Mammary epithelial cell (primary cell): ENCODE measurements at regions not wholly inside any gene's neighbourhood (a gene's known extent, or its start where the extent isn't known, plus 50 kb on each side); places are given as distances from the start of the nearest gene placed in this dataset.

ENCODE experiments used
- CTCF ChIP-seq, 2 donors: IDR thresholded peaks in 1 of 2; conservative IDR thresholded peaks in 1 of 2; 2 replicates each; pipeline ENCODE4 v1.5.1; 2011 to 2012; ENCODE audit warnings: inconsistent platforms in 2 of 2, low read length in 2 of 2, mild to moderate bottlenecking in 2 of 2, control low read depth in 1 of 2, low read depth in 1 of 2; ENCODE audit not compliant: insufficient read depth in 1 of 2; ENCODE audit errors: extremely low read depth in 1 of 2
- EZH2 ChIP-seq: IDR thresholded peaks from 2 replicates; pipeline ENCODE4 v1.6.1; 2012; ENCODE audit warnings: low read length, inconsistent platforms, borderline replicate concordance

- TF ChIP-seq CTCF (conservative IDR thresholded peaks at IDR 0.05 in 1 of 2, IDR thresholded peaks at IDR 0.05 in 1 of 2; ENCODE audit: extremely low read depth in 1 of 2, insufficient read depth in 1 of 2, low read depth in 1 of 2, low read length in 2 of 2), result no peak
- TF ChIP-seq EZH2, result no peak
Observed at GRCh38 chr14:61225344-61225743, 55.8 kb downstream of the TMEM30B start.
